Lower lobe of right lung (tissue), 2 donors: ENCODE measurements at regions not wholly inside any gene's neighbourhood (a gene's known extent, or its start where the extent isn't known, plus 50 kb on each side); places are given as distances from the start of the nearest gene placed in this dataset.
"Not testable (repeated sequence)": the region's sequence is repeated elsewhere in the genome, so short reads cannot be mapped to it uniquely, and the experiment has no call there.

Source experiments
- ATAC-seq, 2 donors: fragments of 200-7000 bp; cut with Tn5 transposase; one replicate each; pipeline ENCODE4 v1.9.1; 2020 to 2022; ENCODE audit warnings: mild to moderate bottlenecking in 2 of 2, moderate library complexity in 2 of 2
- DNase-seq: peaks from one replicate; pipeline ENCODE4 v3.0.0-alpha.2; 2020
- H3K27ac ChIP-seq: fragments of 200-600 bp; one replicate; pipeline ENCODE4 v1.8.0; 2022
- H3K27me3 ChIP-seq: fragments of 200-600 bp; one replicate; pipeline ENCODE4 v1.8.0; 2022; ENCODE audit warnings: low read depth
- H3K36me3 ChIP-seq: fragments of 200-600 bp; one replicate; pipeline ENCODE4 v1.8.0; 2022; ENCODE audit warnings: mild to moderate bottlenecking
- H3K4me1 ChIP-seq: fragments of 200-600 bp; one replicate; pipeline ENCODE4 v1.8.0; 2022
- H3K4me3 ChIP-seq: fragments of 200-600 bp; one replicate; pipeline ENCODE4 v1.8.0; 2022; ENCODE audit warnings: mild to moderate bottlenecking
- H3K9me3 ChIP-seq: fragments of 200-600 bp; one replicate; pipeline ENCODE4 v1.8.0; 2022
- intact Hi-C: fragments of 100-400 bp; cut with DNase I; formaldehyde crosslinking; loops from one replicate; pipeline ENCODE4 v1.11.0; 2022
- TF ChIP-seq, protein P1 (sequence below): fragments of 200-600 bp; IDR thresholded peaks from one replicate; pipeline ENCODE4 v1.8.0; 2022; ENCODE audit warnings: antibody characterized with exemption, mild to moderate bottlenecking
- donor health status: DM: no; HTN: yes; CAD: no; lungs with severe emphysema.

DNA sequence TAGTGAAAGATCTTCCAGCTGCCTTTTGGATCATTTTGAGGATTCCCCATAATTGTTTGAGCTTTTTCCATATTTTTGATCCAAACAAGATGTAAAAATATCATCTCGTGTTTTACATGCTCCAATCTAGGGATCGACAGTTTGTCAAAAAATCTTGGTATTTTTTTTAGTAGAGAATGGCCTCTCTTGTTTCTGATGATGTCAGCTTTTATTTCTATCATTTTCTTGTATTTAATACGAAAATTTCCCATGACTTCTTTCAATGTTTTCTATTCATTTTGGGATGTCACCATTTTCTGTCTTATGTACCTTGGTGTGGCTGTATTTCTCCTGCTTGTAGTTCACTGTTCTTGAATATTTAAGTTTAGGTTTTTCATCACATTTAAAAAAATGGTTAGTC, 812.0 kb upstream of the NCAM2 start:
- no peaks in the 10 kb centered on the region for H3K27me3 ChIP-seq
- no peak overlapping the region for H3K4me3 ChIP-seq
- DNase-seq (no peak), ATAC-seq (no peak)
- H3K4me1 ChIP-seq: no peaks in the 10 kb centered on the region
- H3K27ac ChIP-seq: no peak overlapping the region
- TF ChIP-seq, protein P1, sequence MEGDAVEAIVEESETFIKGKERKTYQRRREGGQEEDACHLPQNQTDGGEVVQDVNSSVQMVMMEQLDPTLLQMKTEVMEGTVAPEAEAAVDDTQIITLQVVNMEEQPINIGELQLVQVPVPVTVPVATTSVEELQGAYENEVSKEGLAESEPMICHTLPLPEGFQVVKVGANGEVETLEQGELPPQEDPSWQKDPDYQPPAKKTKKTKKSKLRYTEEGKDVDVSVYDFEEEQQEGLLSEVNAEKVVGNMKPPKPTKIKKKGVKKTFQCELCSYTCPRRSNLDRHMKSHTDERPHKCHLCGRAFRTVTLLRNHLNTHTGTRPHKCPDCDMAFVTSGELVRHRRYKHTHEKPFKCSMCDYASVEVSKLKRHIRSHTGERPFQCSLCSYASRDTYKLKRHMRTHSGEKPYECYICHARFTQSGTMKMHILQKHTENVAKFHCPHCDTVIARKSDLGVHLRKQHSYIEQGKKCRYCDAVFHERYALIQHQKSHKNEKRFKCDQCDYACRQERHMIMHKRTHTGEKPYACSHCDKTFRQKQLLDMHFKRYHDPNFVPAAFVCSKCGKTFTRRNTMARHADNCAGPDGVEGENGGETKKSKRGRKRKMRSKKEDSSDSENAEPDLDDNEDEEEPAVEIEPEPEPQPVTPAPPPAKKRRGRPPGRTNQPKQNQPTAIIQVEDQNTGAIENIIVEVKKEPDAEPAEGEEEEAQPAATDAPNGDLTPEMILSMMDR: no peak
- H3K36me3 ChIP-seq: no peaks in the 10 kb centered on the region
- peaks cover 6% of the 10 kb centered on the region for H3K9me3 ChIP-seq
- intact Hi-C loops: no loop called here

DNA sequence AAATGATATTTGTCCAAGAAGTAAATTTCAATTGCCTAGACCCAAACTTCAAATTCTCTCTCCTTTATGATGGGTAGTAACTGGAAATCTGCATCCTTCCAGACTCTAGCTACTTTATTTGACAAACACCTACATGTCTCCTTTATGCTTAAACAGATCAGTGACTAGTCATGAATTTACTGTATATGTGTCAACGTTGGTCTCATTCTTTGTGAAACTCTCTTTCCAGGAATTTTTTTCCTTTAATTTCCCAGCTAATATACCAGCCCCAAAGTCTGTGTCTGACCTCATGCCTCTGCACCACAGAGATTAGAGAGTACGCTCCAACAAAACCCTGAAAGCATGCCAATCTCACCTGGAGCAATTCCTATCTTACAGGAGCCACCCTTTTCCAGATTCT, 811.2 kb upstream of the NCAM2 start:
- H3K27ac ChIP-seq: no peak overlapping the region
- no peaks in the 10 kb centered on the region for H3K4me1 ChIP-seq
- DNase-seq (no peak), ATAC-seq (no peak)
- TF ChIP-seq, protein P1: no peak
- intact Hi-C loops: no loop called here
- no peaks in the 10 kb centered on the region for H3K27me3 ChIP-seq
- no peak overlapping the region for H3K4me3 ChIP-seq
- peaks cover 6% of the 10 kb centered on the region for H3K9me3 ChIP-seq
- H3K36me3 ChIP-seq: no peaks in the 10 kb centered on the region

DNA sequence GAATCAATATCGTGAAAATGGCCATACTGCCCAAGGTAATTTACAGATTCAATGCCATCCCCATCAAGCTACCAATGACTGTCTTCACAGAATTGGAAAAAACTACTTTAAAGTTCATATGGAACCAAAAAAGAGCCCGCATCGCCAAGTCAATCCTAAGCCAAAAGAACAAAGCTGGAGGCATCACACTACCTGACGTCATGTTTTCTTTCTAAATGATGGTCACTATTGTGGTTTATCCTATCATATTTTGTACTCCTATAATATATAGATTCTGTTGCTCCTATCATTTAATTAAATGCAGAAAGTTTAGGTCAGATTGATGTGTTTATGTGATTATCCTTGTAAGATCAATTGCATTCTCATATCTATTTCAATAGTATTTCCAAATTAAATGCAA, 796.9 kb upstream of the NCAM2 start:
- H3K4me3 ChIP-seq, DNase-seq, ATAC-seq, H3K27me3 ChIP-seq, H3K36me3 ChIP-seq, H3K27ac ChIP-seq, H3K9me3 ChIP-seq, intact Hi-C loops, H3K4me1 ChIP-seq: not testable (repeated sequence)

DNA sequence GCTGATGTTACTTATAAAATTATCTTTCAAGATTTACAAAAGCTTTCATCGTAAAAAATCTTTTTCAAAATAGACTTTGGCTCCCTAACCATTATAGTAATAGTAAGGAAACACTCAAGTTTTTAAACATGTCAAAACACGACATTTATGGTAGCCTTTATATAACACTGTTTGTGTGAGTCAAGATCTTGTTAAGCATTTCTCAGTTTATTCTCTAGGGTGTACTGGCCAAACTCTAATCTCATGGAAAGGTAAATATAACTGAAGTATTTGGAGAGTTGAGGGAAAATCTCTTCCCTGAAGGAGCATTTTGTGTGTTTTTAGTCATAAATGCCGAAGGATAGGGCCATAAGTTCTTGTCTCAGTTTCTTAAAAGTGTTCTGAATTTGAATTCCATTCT, 790.9 kb upstream of the NCAM2 start:
- DNase-seq (no peak), ATAC-seq (peak; percentile 67 to 95)

DNA sequence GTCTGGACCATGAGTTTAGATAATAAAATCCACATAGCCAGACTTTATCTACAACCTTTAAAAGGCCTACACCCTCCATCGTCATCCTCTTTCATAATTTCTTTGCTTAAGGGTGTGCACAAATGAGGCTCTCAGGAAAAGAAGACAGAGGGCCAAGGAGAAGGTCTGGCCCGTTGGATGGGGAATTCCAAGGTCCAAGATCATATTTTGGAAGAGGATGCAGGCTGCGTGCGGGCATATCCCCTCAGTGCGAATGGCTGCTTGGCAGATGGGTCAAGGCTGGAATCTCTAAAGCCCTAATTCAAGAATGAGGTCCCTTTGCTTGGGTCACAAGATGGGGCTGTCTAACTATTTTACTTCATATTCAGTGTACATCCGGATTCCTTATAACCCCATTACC, 782.2 kb upstream of the NCAM2 start:
- H3K9me3 ChIP-seq: no peaks in the 10 kb centered on the region
- no peak overlapping the region for H3K4me3 ChIP-seq
- no peaks in the 10 kb centered on the region for H3K27me3 ChIP-seq
- no peak for DNase-seq
- no peak for ATAC-seq
- no peaks in the 10 kb centered on the region for H3K36me3 ChIP-seq
- intact Hi-C loops: no loop called here
- no peaks in the 10 kb centered on the region for H3K4me1 ChIP-seq
- H3K27ac ChIP-seq: no peak overlapping the region
- TF ChIP-seq, protein P1: no peak

More for the DNA sequence above, 790.9 kb upstream of the NCAM2 start:
- no peaks in the 10 kb centered on the region for H3K4me1 ChIP-seq
- H3K9me3 ChIP-seq: no peaks in the 10 kb centered on the region
- no peak overlapping the region for H3K27ac ChIP-seq
- intact Hi-C loops: no loop called here
- TF ChIP-seq, protein P1: no peak
- H3K36me3 ChIP-seq: no peaks in the 10 kb centered on the region
- no peaks in the 10 kb centered on the region for H3K27me3 ChIP-seq
- H3K4me3 ChIP-seq: no peak overlapping the region

DNA sequence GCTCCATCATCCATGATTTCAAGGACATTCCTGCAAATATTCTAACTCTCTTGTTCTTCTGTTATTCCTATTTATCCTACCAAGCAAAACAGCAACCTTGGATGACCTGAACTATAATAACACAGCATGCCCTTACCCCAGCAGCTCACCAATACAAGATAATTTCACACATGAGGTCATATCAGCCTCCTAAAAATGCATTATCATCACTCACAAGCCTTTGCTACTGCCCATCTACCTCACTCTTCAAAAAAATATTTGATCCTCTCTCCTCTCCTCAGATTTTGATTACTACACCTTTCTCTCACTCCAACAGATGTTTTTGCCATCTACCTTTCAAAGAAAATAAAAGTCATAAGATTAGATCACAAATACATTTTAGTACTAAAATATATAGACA, 777.6 kb upstream of the NCAM2 start:
- TF ChIP-seq, protein P1: no peak
- ATAC-seq: no peak
- DNase-seq: no peak

DNA sequence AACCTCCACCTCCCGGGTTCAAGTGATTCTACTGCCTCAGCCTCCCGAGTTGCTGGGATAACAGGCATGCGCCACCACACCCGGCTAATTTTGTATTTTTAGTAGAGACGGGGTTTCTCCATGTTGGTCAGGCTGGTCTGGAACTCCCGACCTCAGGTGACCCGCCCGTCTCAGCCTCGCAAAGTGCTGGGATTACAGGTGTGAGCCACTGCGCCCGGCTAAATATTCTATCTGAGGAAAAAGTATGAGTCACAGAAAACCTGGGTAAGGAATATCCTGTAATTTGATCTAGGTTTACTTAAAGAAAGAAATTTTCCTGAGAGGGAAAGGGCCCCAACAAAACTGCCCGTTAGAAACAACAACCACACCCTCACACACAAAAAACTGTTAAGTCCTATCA, 776.2 kb upstream of the NCAM2 start:
- H3K4me1 ChIP-seq, intact Hi-C loops, H3K27ac ChIP-seq, H3K36me3 ChIP-seq, H3K27me3 ChIP-seq, DNase-seq, ATAC-seq, H3K4me3 ChIP-seq, H3K9me3 ChIP-seq: not testable (repeated sequence)

More for the DNA sequence above, 777.6 kb upstream of the NCAM2 start:
- intact Hi-C loops: no loop called here
- no peaks in the 10 kb centered on the region for H3K36me3 ChIP-seq
- H3K4me1 ChIP-seq: no peaks in the 10 kb centered on the region
- no peaks in the 10 kb centered on the region for H3K27me3 ChIP-seq
- H3K4me3 ChIP-seq: no peak overlapping the region
- no peaks in the 10 kb centered on the region for H3K9me3 ChIP-seq
- H3K27ac ChIP-seq: no peak overlapping the region

DNA sequence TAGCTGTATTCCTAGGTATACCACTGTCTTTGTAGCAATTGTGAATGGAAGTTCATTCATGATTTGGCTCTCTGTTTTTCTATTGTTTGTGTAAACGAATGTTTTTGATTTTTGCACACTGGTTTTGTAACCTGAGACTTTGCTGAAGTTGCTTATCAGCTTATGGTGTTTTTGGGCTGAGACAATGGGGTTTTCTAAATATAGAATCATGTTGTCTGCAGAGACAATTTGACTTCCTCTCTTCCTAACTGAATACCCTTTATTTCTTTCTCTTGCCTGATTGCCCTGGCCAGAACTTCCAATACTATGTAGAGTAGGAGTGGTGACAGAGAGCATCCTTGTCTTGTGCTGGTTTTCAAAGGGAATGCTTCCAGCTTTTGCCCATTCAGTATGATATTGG, 761.6 kb upstream of the NCAM2 start:
- H3K4me1 ChIP-seq, H3K9me3 ChIP-seq, intact Hi-C loops, H3K27ac ChIP-seq, H3K36me3 ChIP-seq, ATAC-seq, H3K4me3 ChIP-seq, H3K27me3 ChIP-seq, DNase-seq: not testable (repeated sequence)
